ENCODE measurements at regions not wholly inside any gene's neighbourhood (a gene's known extent, or its start where the extent isn't known, plus 50 kb on each side); places are given as distances from the start of the nearest gene placed in this dataset.

DNA sequence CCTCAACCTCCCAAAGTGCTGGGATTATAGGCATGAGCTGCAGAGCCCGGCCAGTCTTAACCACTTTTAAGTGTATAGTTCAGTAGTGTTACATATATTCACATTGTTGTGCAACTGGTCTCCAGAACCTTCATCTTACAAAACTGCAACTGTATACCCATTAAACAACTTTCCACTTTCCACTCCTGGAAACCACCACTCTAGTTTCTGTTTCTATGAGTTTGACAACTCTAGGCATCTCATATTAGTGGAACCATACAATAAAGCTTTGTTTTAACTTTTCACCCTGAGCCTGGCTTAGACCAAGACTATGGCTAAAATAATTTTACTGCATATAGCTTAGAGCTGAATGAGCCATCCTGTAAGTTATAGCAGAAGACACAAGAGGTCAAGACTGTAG lies 108.0 kb upstream of the GOT2 start:
- TF ChIP-seq CTCF (conservative IDR thresholded peaks at IDR 0.05) (no peak), EZH2 (IDR thresholded peaks at IDR 0.05; ENCODE audit: low read depth) (no peak)

Measured in PC-9 (cell line).